ENCODE measurements at regions not wholly inside any gene's neighbourhood (a gene's known extent, or its start where the extent isn't known, plus 50 kb on each side); places are given as distances from the start of the nearest gene placed in this dataset.

- no peak overlapping the region for H3K27ac ChIP-seq (ENCODE audit: extremely low read depth, low read depth, low read length)
- WGBS (ENCODE audit: insufficient coverage, low coverage, missing lambda C conversion rate): 0% methylated on average over 8 of the region's 8 CpGs
- H3K4me3 ChIP-seq: no peak overlapping the region
- no peak for FAIRE-seq
- intact Hi-C loops (cut with micrococcal nuclease) (no loop called here), in situ Hi-C loops (cut with MboI) (no loop called here)
- H3K9me3 ChIP-seq (replicated peaks; ENCODE audit: control insufficient read depth, insufficient read depth, low read depth, low read length): no peaks in the 10 kb centered on the region
- POLR2A ChIA-PET: no interaction called here
- no peaks in the 10 kb centered on the region for H3K27me3 ChIP-seq (ENCODE audit: control insufficient read depth in 2 of 2, insufficient read depth in 2 of 2, low read length in 2 of 2)
- H3K9ac ChIP-seq (ENCODE audit: insufficient read depth in 1 of 2, low read depth in 2 of 2, low read length in 2 of 2): no peak overlapping the region
- H2AFZ ChIP-seq (ENCODE audit: low read depth, low read length): no peak overlapping the region
- no peak overlapping the region for H3K4me2 ChIP-seq (ENCODE audit: insufficient read depth, low read length)
- H4K20me1 ChIP-seq (replicated peaks; ENCODE audit: control insufficient read depth, insufficient read depth, low read length): no peaks in the 10 kb centered on the region
- no peak for DNase-seq (ENCODE audit: extremely low read depth in 1 of 4, low spot score in 3 of 4)
- CTCF ChIA-PET (ENCODE audit: low intra/inter-chr PET ratio): no interaction called here
- BruUV-seq (replicated peaks): no TSS peak
- H3K4me1 ChIP-seq (replicated peaks in 1 of 2; ENCODE audit: control insufficient read depth in 2 of 2, insufficient read depth in 2 of 2, low read length in 2 of 2): no peaks in the 10 kb centered on the region
- no peak for ATAC-seq
- no peaks in the 10 kb centered on the region for H3K36me3 ChIP-seq (ENCODE audit: control insufficient read depth, insufficient read depth, low read length)
- TF ChIP-seq GABPB2 (CRISPR knock-in tag; conservative IDR thresholded peaks at IDR 0.05) (no peak), ZNF140 (CRISPR knock-in tag; IDR thresholded peaks at IDR 0.05) (no peak), NKRF (IDR thresholded peaks at IDR 0.05; ENCODE audit: borderline replicate concordance) (no peak), CHAMP1 (IDR thresholded peaks at IDR 0.05) (no peak), ZSCAN29 (IDR thresholded peaks at IDR 0.05) (no peak), CCAR2 (IDR thresholded peaks at IDR 0.05; ENCODE audit: low read depth, low read length) (no peak)
- H3K79me2 ChIP-seq (ENCODE audit: control insufficient read depth, insufficient read depth, low read length): no peaks in the 10 kb centered on the region
- H3K9me1 ChIP-seq (ENCODE audit: control insufficient read depth, insufficient read depth, low read length): no peaks in the 10 kb centered on the region
These were observed 154.9 kb downstream of the WNT5A start for GRCh38 chr3:55332176-55332575.
